Right ventricle myocardium inferior (tissue), 1 donor: ENCODE measurements at regions not wholly inside any gene's neighbourhood (a gene's known extent, or its start where the extent isn't known, plus 50 kb on each side); places are given as distances from the start of the nearest gene placed in this dataset.
A peak's percentile ranks its signal among the peaks of the same experiment; 100 is the strongest.

Experiments
- ATAC-seq: fragments of 200-7000 bp; cut with Tn5 transposase; one replicate; pipeline ENCODE4 v1.9.1; 2020; ENCODE audit warnings: mild to moderate bottlenecking, moderate library complexity
- DNase-seq: peaks from one replicate; pipeline ENCODE4 v3.0.0; 2021; ENCODE audit errors: missing footprints
- intact Hi-C: fragments of 100-400 bp; cut with DNase I; formaldehyde crosslinking; loops from one replicate; pipeline ENCODE4 v1.11.0; 2022
- donor health status: DM: no; HTN: yes; CAD: no; lungs with severe emphysema.

DNA sequence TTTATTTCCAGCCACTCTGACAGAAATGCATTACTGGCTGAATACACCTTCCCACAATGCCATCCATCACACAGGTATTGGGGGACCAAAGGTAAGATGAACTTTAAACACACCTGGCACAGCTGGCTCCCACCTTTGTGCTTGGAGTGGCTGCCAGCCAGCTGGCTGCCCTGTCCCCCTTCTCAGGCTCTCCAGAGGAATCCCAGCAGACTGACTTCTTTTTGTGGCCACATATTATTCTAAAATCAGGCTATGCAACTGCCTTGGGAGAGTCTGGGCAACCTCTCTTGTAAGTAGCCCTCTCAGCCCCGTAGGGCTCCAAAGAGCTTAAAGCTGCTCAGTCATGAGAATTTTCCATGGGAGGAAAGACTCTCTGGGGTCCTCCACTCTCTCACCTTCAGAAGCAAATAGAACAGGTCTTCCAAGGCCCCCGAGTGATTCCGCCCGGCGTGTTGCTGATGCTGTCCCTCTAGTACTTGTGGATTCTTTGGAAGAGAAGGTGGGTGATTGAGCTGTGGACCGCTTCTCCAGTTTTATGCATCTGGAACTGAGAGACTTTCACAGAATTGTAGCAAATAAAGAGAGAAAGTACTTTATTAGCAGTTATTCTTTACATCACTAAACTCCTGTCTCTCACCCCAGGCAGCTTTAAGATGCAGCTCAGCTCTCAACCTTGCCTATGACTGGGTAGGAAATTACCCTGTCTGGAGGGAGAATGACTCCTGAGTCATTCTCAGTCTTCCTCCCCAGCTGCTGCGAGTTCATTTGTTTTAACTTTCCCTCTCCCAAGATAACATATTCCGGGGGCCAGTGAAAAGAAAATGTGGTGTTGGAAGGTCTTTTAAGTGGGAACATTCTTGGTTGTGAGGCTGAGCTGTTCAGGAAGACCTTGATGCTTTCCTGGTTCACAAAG is 159.4 kb upstream of the PITX1 start:
- intact Hi-C loops = loop anchor here (5.0 to 10.0 kb wide), 2 partner anchors 139 to 276 kb away; no protein-coding TSS in a partner anchor
- ATAC-seq (no peak), DNase-seq (no peak)

DNA sequence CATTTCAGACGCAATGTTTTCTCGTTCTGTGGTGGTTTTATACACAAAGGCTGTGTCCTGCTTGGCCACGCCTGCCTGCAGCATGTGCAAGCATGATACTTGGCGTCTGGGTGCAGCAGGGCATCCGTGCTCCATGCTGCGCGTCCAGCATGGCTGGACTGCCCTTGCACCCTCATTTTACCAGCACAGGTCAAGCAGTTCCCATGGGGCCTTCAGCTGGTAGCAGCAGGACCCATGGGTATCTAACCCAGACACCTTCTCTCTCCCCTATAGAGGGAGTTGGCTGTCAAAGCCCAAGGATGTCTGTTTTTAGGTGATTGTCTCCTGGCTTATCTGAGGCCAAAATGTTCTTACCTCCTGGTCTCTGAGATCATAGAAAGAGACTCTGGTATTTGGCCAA is 158.3 kb upstream of the PITX1 start:
- DNase-seq = no peak
- intact Hi-C loops = loop anchor here (5.0 to 10.0 kb wide), 2 partner anchors 138 to 275 kb away; no protein-coding TSS in a partner anchor
- no peak for ATAC-seq

DNA sequence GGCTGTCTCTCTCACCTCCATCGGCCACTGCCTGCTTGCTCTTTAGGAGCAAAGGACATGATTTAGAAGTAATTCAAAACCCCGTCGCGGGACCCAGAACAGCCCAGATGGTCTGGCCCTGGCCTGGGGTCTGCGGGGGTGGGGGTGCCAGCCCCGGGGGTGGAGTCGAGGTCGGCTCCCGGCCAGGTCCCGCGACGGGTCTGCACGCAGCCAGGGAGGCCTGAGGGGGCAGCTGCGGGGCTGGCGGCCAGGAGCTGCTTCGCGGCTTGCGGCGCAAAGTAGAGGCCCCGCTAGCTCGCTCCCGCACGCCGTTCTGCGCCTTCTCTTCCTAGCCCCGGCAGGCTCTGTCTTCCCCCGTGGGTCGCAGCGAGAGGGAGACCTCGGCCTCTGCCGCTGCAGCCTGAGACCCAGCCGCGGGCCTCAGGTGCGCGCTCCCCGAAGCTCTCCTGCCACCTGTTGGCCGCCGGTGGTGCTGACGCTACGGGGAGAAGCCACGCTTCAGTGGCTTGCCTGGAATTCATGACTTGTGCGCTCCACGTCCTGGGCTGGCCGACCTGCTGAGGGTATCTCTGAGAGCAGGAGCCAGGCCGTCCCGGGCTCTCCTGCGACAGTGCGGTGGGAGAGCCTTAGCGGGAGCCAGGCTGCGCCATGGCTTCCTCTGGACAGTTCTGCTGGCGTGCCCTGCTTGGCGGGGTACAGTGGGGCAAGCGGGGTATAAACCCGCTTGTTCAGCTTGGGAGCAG is 157.2 kb upstream of the PITX1 start:
- peak; percentile 80 for DNase-seq
- ATAC-seq = peak; percentile 89
- intact Hi-C loops = loop anchor here (2.0 to 10.0 kb wide), 3 partner anchors 136 to 274 kb away; no protein-coding TSS in a partner anchor

DNA sequence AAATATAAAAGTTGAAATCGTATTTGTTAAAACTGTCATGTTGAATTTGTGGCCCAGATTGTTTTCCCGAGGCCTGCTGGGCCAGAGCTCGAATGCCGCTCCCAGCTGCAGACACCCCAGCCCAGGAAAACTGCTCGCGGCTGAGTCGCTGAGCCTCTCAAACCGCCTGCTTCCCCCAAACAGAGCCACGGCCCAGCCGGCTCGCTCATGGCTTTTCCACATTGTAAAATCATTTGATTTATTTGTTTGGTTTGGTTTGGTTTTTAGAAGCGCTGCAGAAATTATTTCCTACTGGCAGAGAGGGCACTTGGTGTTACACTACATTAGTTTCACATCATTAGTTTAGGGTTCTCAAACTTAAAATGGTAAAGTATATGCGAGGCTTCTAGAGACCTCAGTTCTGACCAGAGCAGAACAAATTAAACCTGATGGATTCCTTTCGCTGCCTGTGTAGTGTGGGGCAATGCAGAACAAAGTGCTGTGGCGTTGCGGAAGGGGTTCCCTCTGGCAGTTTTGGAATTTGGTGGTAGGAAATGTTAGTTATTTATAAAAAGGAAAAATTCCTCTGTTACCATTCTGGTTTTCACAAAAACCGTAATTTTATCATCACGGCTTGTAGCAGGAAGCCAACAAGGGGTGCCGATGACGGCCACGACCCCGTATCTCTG is 156.5 kb upstream of the PITX1 start:
- intact Hi-C loops = loop anchor here (2.0 to 10.0 kb wide), 3 partner anchors 136 to 273 kb away; no protein-coding TSS in a partner anchor
- ATAC-seq = no peak
- peak; percentile 52 for DNase-seq

DNA sequence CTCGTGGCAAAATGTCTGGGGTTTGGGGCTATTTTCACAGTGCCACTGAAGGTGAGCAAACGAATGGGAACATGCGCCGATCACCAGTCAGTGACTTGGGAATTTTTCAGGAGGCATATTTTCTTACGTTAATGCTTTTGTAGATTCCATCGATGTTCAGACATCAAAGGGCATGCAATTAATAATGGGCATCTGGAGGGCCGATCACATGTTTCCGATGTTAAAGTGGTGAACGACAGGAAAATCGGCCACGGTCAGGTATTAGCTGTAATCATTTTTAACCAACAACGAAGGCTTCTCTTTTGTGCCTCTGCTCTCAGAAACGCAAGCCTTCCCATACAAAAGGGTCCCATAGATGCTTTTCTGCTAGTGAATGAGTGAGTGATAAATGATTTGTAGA is 155.0 kb upstream of the PITX1 start:
- ATAC-seq (no peak), DNase-seq (no peak)
- intact Hi-C loops = no loop called here

DNA sequence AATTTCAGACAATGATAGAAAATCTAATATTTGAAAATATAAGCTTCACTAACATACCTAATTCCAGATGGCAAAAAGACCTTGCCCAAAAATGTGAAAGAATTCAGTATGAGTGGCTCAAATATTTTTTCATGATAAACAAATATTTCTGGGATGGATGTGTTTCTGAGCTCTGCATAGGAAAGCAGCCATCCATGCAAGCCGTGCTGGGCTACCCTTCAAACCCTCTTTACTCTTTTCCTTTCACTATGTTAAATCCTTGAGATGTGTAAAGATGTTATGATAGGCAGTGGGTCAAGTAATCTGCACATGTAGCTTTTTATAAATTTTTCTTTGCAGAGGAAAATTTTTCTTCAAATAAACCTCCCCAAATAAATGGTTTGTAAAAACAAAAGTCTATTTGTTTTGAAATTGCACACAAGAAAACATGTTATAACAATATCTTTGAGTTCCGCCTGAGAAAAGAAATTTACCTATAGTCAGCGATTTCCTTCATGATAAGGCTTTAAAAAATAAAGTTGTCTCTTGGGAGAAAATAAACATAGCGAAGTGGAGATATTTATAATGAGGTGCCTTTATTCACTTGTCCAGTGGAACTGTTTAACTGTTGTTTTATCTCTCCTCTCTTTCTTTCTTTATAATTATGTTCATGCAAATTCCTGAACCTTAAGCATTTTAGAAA is 154.3 kb upstream of the PITX1 start:
- intact Hi-C loops = no loop called here
- ATAC-seq = no peak
- no peak for DNase-seq

DNA sequence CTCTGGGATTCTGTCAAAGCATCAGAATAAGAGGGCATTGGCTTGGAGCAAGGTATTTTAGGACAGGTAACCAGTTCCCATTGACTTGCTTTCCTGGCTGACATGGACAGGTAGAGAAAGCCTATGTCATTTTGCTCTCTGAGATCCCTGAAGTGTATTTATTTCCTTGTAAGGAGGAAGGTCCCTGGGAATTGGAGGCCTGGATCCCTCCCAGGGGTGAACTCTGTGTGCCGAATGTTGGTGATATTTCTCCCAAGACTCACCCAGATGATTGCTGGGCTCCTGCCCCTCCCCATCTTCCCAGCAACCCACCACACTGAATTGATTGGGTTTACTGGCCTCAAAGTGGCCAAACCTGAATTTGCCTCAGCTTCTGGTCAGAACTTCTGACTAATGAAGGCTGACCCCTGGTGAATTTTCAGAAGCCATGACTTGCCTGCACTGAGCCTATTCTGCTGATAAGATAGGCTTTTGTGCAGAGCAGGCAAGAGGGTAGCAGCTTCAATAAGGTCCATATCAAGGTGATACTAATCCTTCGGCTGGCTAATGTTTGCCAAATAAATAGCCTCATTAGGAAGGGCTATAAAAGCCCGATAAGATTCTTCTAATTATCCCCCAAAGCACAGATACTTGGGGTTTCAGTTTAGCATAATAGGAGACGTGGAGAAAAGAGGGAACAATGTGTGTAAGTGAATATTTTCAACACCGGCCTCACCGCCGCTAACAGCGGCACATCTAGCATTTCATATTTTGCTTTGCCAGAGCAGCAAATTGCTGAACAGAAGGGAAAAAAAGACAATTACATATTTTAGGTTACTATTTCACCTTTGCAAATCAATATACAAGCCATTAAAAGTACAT is 152.9 kb upstream of the PITX1 start:
- intact Hi-C loops = no loop called here
- ATAC-seq (no peak), DNase-seq (no peak)

DNA sequence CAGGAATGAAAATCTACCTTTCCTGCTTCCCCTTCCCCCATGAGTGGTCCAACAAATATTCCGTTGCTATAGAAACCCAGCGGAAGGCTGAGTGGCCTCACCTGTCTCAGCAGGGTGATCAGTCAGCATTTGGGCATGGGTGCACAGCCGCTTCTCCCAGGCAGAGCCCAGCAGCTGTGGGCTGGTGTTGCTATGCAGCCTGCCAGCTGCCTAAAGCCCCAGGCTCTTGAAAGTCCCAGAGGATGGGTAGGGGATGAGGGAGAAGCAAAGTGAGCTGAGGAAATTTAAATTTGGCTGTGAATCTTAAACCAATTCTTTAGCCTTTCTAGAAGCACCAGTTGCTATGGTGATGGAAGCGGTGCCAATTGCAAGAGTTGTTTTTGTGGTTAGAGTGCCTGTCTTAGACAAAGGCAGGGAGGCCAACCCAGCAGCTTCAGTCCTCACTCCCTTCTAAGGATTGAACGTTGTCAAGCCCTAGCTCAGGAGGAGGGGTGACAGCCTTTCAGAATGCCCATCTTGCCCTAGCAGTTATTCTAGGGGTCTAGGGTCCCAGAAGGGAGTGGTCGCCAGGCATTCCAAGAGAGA is 151.5 kb upstream of the PITX1 start:
- no peak for ATAC-seq
- intact Hi-C loops = no loop called here
- DNase-seq = no peak

DNA sequence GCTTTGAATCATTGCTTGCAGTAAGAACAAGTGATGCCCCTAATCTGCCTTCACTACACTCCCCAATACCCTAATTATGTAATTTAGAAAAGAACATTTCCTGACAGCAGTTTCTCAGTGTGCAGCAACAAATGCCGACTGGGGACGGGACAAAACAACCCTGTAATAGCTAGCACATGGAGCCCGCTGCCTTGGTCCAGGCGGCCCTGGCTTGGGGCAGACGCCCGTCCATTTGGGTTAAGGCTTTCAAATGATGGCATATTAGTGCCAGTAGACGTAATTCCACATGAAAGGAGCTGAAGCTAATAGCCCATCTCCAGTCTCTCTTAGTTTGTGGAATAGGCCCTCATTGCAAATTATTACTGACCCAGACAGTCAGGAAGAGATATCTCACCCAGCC is 150.6 kb upstream of the PITX1 start:
- no peak for ATAC-seq
- intact Hi-C loops = no loop called here
- DNase-seq = no peak

DNA sequence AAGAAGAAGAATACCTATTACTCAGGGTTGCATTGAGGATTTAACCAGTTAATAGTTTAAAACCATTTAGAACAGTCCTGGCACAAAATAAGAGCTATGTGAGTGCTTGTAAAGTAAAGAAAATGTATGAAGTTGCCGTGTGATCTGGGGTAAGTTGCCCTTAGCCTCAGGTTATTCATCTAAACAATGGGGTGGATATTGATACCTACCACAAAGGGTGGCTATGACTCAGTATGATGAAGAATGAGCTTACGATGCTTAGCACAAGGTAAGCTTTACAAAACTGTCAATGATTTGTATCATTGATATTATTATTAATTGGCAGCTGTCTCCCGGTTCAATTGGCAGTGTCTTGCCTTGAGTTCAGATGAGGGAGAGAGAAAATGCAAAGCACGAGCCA is 149.4 kb upstream of the PITX1 start:
- ATAC-seq (no peak), DNase-seq (no peak)
- intact Hi-C loops = no loop called here

DNA sequence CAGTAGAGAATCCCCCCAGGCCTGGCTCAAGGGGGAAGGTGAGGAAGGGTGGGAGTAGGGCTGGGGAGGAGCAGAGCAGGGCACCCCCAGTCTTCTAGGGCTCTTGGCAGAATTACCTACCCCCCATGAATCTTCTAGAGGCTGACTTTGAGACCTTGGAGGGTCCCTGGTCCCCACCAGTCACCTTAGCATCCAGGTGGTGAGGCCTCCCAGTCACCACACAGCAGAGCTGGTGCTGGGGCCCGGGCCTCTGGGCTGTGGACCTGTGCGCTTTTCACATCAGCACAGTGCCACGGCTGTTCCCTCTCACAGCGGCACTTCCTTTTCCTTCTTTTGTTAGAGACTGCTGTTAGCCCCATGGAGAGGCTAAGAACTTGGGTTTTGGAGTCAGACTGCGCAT is 148.6 kb upstream of the PITX1 start:
- intact Hi-C loops = no loop called here
- DNase-seq (no peak), ATAC-seq (no peak)

DNA sequence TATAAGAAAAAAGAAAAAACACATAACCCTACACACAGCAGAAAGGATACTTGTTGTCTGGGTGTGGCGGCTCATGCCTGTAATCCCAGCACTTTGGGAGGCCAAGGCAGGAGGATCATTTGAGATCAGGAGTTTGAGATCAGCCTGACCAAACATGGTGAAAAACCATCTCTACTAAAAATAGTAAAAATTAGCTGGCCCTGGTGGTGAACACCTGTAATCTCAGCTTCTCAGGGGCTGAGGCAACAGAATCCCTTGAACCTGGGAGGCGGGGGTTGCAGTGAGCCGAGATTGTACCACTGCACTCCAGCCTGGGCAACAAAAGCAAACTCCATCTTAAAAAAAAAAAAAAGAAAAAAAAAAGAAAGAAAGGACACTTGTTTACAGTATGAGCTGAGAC is 147.6 kb upstream of the PITX1 start:
- DNase-seq = no peak
- intact Hi-C loops = no loop called here

DNA sequence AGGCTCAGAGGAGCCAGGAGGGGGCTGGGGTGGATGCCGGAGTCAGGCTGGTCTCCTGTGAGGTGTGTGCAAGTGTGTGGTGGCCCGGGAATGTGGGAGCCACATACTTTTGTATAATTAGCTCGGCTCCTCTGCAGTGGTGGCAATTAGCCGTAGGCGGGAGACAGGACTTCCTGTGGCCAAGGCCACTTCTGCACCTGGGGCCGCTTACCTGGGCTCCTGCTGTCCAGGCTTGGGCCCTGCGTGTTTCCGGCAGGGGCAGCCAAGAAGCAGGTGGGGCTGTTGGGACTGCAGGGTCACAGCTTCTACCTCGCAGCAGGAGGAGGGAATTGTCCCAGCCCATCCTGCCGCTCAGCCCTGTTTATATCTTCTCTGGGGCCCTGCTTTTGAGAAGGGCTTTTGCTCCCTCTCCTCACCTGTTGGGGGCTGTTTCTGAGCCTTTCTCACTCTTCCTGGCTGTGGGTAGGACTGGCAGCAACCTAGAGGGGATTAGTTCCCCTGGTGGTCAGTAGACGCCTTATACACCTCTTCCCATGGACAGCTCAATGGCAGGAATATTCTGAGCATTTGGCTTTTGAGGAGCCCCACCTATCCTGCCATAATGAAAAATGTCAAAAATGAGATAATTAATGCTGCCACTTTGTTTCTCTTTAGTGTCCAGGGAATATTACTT is 145.4 kb upstream of the PITX1 start:
- no peak for ATAC-seq
- no peak for DNase-seq
- intact Hi-C loops = no loop called here

More for the DNA sequence above, 147.6 kb upstream of the PITX1 start:
- ATAC-seq = no peak

DNA sequence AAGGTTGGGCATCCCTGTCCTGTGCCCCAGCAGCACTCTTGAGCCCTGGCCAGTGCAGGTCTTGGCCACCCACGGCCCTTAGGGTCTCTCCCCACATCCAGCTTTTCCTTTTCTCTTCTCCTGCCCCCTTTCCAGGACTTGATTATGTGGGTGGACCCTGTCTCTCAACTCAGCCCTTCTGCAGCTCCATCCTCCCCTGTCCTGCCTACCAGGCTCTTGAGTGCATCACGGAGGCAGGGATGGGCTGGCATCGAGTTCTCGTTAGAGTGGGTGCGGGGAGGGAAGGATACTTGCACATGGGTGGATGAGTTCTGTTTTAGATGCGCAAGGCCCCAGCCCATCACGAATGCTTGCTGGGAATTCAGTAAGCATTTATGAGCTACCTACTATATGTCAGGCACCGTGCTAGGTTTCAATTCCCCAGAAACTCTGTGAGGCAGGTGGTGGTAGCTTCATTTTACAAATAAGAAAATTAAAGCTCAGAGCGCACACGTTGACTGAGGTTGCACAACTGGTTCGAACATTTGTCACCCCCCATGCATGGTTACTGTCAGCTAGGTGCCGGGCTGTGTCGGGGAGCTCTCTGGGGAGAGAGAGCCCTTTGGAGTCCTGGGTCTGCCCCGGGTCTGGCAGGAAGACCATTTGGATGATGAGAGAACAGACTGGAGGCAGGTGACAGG is 144.6 kb upstream of the PITX1 start:
- no peak for DNase-seq
- intact Hi-C loops = no loop called here
- ATAC-seq = no peak

DNA sequence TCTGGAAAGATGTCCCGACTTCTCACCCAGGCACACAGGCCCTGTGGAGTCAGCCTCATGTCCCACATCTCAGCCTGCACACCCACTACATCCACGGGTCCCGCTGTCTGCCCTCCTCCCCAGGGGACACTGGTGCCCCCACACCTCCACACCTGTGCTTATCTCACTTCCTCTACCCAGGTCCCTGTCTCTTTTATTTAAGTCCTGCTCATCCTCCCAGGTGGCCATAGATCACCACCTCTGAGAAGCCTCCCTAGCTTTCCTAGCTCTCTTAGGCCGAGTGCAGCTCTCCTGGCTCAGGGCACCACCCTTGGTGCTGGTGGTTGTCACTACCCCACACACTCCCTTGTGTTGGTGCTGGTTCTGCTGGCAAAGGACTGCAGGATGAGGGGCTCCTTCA is 143.6 kb upstream of the PITX1 start:
- DNase-seq (no peak), ATAC-seq (no peak)
- intact Hi-C loops = no loop called here

DNA sequence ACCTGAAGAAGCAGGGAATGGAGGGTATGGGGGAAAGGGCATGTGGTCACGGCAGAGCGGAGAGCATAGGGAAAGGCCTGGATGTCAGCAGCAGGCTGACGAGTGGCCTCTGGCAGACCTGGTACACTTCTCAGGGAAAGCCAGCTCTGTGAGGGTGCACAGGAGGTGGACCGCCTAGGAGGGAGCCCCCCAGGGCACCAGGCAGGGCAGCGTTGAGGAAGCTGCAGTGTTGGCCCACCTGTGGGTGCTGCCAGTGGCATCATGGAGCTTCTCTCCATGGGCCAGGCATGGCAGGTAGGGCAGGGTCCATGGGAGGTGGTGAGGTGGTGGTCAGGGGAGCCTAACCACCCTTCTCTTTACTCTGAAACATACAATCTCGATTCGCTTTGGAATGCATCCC is 143.0 kb upstream of the PITX1 start:
- no peak for DNase-seq
- intact Hi-C loops = no loop called here
- no peak for ATAC-seq
